ENCODE measurements at regions not wholly inside any gene's neighbourhood (a gene's known extent, or its start where the extent isn't known, plus 50 kb on each side); places are given as distances from the start of the nearest gene placed in this dataset.
"Not testable (repeated sequence)": the region's sequence is repeated elsewhere in the genome, so short reads cannot be mapped to it uniquely, and the experiment has no call there.

- POLR2A ChIA-PET, result no interaction called here
- Histone ChIP-seq H3K4me1 (ENCODE audit: control extremely low read depth in 1 of 4, control insufficient read depth in 4 of 4, insufficient read depth in 4 of 4, low read length in 3 of 4) (peaks cover 0 to 4% (median under 1%) of the 10 kb centered on the region in 4 experiments), H3K27me3 (replicated peaks in 2 of 5; ENCODE audit: control insufficient read depth in 4 of 5, insufficient read depth in 5 of 5, low read length in 4 of 5) (no peaks in the 10 kb centered on the region), H3K27ac (ENCODE audit: insufficient read depth in 1 of 2, low read depth in 1 of 2, low read length in 2 of 2, poor library complexity in 1 of 2, severe bottlenecking in 2 of 2) (no peak overlapping the region), H3K9me3 (ENCODE audit: control extremely low read depth in 1 of 5, control insufficient read depth in 4 of 5, insufficient read depth in 2 of 5, low read depth in 1 of 5, low read length in 4 of 5) (peaks cover 0 to 7% (median 4%) of the 10 kb centered on the region in 5 experiments), H3K4me3 (ENCODE audit: control insufficient read depth in 1 of 7, extremely low read depth in 1 of 7, insufficient read depth in 4 of 7, low read depth in 2 of 7, low read length in 6 of 7) (no peak overlapping the region), H3K36me3 (ENCODE audit: control insufficient read depth in 4 of 4, insufficient read depth in 4 of 4, low read length in 3 of 4) (no peaks in the 10 kb centered on the region)
- CTCF ChIA-PET, result no interaction called here
- DNase-seq, result no peak
- WGBS (ENCODE audit: insufficient coverage), result 100% methylated on average over 2 of the region's 2 CpGs
These were observed 213.4 kb upstream of the STT3B start for GRCh38 chr3:31319332-31319731.

GRCh38 chr3:31321620-31322019 lies 211.1 kb upstream of the STT3B start:
- no peaks in the 10 kb centered on the region for H3K36me3 ChIP-seq (ENCODE audit: control insufficient read depth in 4 of 4, insufficient read depth in 4 of 4, low read length in 3 of 4)
- no peak overlapping the region for H3K4me3 ChIP-seq (ENCODE audit: control insufficient read depth in 1 of 7, extremely low read depth in 1 of 7, insufficient read depth in 4 of 7, low read depth in 2 of 7, low read length in 6 of 7)
- ChIA-PET CTCF (interaction anchor here (1.3 kb wide), 2 partner anchors 19 to 26 kb away, joined by 3 read pairs; no protein-coding TSS in a partner anchor), POLR2A (no interaction called here)
- H3K27ac ChIP-seq (ENCODE audit: insufficient read depth in 1 of 2, low read depth in 1 of 2, low read length in 2 of 2, poor library complexity in 1 of 2, severe bottlenecking in 2 of 2), result no peak overlapping the region
- H3K4me1 ChIP-seq (ENCODE audit: control extremely low read depth in 1 of 4, control insufficient read depth in 4 of 4, insufficient read depth in 4 of 4, low read length in 3 of 4), result no peaks in the 10 kb centered on the region
- DNase-seq, result no peak
- peaks cover 0 to under 1% (median 0%) of the 10 kb centered on the region in 5 experiments for H3K9me3 ChIP-seq (ENCODE audit: control extremely low read depth in 1 of 5, control insufficient read depth in 4 of 5, insufficient read depth in 2 of 5, low read depth in 1 of 5, low read length in 4 of 5)
- no CpG with 5 or more reads among the region's 1 CpG for WGBS (ENCODE audit: insufficient coverage)
- no peaks in the 10 kb centered on the region for H3K27me3 ChIP-seq (replicated peaks in 2 of 5; ENCODE audit: control insufficient read depth in 4 of 5, insufficient read depth in 5 of 5, low read length in 4 of 5)

- POLR2A ChIA-PET, result no interaction called here
- Histone ChIP-seq H3K27ac (ENCODE audit: insufficient read depth in 1 of 2, low read depth in 1 of 2, low read length in 2 of 2, poor library complexity in 1 of 2, severe bottlenecking in 2 of 2) (no peak overlapping the region), H3K27me3 (replicated peaks in 2 of 5; ENCODE audit: control insufficient read depth in 4 of 5, insufficient read depth in 5 of 5, low read length in 4 of 5) (no peaks in the 10 kb centered on the region), H3K9me3 (ENCODE audit: control extremely low read depth in 1 of 5, control insufficient read depth in 4 of 5, insufficient read depth in 2 of 5, low read depth in 1 of 5, low read length in 4 of 5) (peaks cover 0 to 6% (median 6%) of the 10 kb centered on the region in 5 experiments), H3K4me3 (ENCODE audit: control insufficient read depth in 1 of 7, extremely low read depth in 1 of 7, insufficient read depth in 4 of 7, low read depth in 2 of 7, low read length in 6 of 7) (no peak overlapping the region), H3K36me3 (ENCODE audit: control insufficient read depth in 4 of 4, insufficient read depth in 4 of 4, low read length in 3 of 4) (no peaks in the 10 kb centered on the region), H3K4me1 (ENCODE audit: control extremely low read depth in 1 of 4, control insufficient read depth in 4 of 4, insufficient read depth in 4 of 4, low read length in 3 of 4) (no peaks in the 10 kb centered on the region)
- WGBS (ENCODE audit: insufficient coverage), result 100% methylated on average over 2 of the region's 4 CpGs
- no peak for DNase-seq
- CTCF ChIA-PET, result interaction anchor here (1.3 kb wide), 1 partner anchor 26 kb away, joined by 3 read pairs; no protein-coding TSS in a partner anchor
These were observed 210.3 kb upstream of the STT3B start for GRCh38 chr3:31322460-31322859.

- H3K27me3 ChIP-seq (replicated peaks in 2 of 5; ENCODE audit: control insufficient read depth in 4 of 5, insufficient read depth in 5 of 5, low read length in 4 of 5); H3K4me3 ChIP-seq (ENCODE audit: control insufficient read depth in 1 of 7, extremely low read depth in 1 of 7, insufficient read depth in 4 of 7, low read depth in 2 of 7, low read length in 6 of 7); H3K9me3 ChIP-seq (ENCODE audit: control extremely low read depth in 1 of 5, control insufficient read depth in 4 of 5, insufficient read depth in 2 of 5, low read depth in 1 of 5, low read length in 4 of 5); CTCF ChIA-PET; H3K27ac ChIP-seq (ENCODE audit: insufficient read depth in 1 of 2, low read depth in 1 of 2, low read length in 2 of 2, poor library complexity in 1 of 2, severe bottlenecking in 2 of 2); H3K4me1 ChIP-seq (ENCODE audit: control extremely low read depth in 1 of 4, control insufficient read depth in 4 of 4, insufficient read depth in 4 of 4, low read length in 3 of 4); DNase-seq; POLR2A ChIA-PET; H3K36me3 ChIP-seq (ENCODE audit: control insufficient read depth in 4 of 4, insufficient read depth in 4 of 4, low read length in 3 of 4): not testable (repeated sequence)
- 100% methylated on average over 2 of the region's 3 CpGs for WGBS (ENCODE audit: insufficient coverage)
These were observed 204.8 kb upstream of the STT3B start for GRCh38 chr3:31327826-31328357.

- POLR2A ChIA-PET, result no interaction called here
- Histone ChIP-seq H3K9me3 (ENCODE audit: control extremely low read depth in 1 of 5, control insufficient read depth in 4 of 5, insufficient read depth in 2 of 5, low read depth in 1 of 5, low read length in 4 of 5) (peaks cover 0 to 13% (median 6%) of the 10 kb centered on the region in 5 experiments), H3K4me3 (ENCODE audit: control insufficient read depth in 1 of 7, extremely low read depth in 1 of 7, insufficient read depth in 4 of 7, low read depth in 2 of 7, low read length in 6 of 7) (no peak overlapping the region), H3K4me1 (ENCODE audit: control extremely low read depth in 1 of 4, control insufficient read depth in 4 of 4, insufficient read depth in 4 of 4, low read length in 3 of 4) (peaks cover 0 to 3% (median 0%) of the 10 kb centered on the region in 4 experiments), H3K36me3 (ENCODE audit: control insufficient read depth in 4 of 4, insufficient read depth in 4 of 4, low read length in 3 of 4) (no peaks in the 10 kb centered on the region), H3K27ac (ENCODE audit: insufficient read depth in 1 of 2, low read depth in 1 of 2, low read length in 2 of 2, poor library complexity in 1 of 2, severe bottlenecking in 2 of 2) (no peak overlapping the region), H3K27me3 (replicated peaks in 2 of 5; ENCODE audit: control insufficient read depth in 4 of 5, insufficient read depth in 5 of 5, low read length in 4 of 5) (no peaks in the 10 kb centered on the region)
- 100% methylated on average over 2 of the region's 3 CpGs for WGBS (ENCODE audit: insufficient coverage)
- CTCF ChIA-PET, result interaction anchor here (0.6 kb wide), 1 partner anchor 104 kb away, joined by 3 read pairs; no protein-coding TSS in a partner anchor
- no peak for DNase-seq
These were observed 201.4 kb upstream of the STT3B start for GRCh38 chr3:31331278-31331677.

- H3K27me3 ChIP-seq (replicated peaks in 2 of 5; ENCODE audit: control insufficient read depth in 4 of 5, insufficient read depth in 5 of 5, low read length in 4 of 5), result no peaks in the 10 kb centered on the region
- peaks cover 0 to 16% (median 0%) of the 10 kb centered on the region in 5 experiments for H3K9me3 ChIP-seq (ENCODE audit: control extremely low read depth in 1 of 5, control insufficient read depth in 4 of 5, insufficient read depth in 2 of 5, low read depth in 1 of 5, low read length in 4 of 5)
- CTCF ChIA-PET, result no interaction called here
- H3K36me3 ChIP-seq (ENCODE audit: control insufficient read depth in 4 of 4, insufficient read depth in 4 of 4, low read length in 3 of 4), result no peaks in the 10 kb centered on the region
- WGBS (ENCODE audit: insufficient coverage), result 100% methylated on average over 1 of the region's 2 CpGs
- no peak for DNase-seq
- H3K27ac ChIP-seq (ENCODE audit: insufficient read depth in 1 of 2, low read depth in 1 of 2, low read length in 2 of 2, poor library complexity in 1 of 2, severe bottlenecking in 2 of 2), result no peak overlapping the region
- POLR2A ChIA-PET, result no interaction called here
- no peak overlapping the region for H3K4me3 ChIP-seq (ENCODE audit: control insufficient read depth in 1 of 7, extremely low read depth in 1 of 7, insufficient read depth in 4 of 7, low read depth in 2 of 7, low read length in 6 of 7)
- H3K4me1 ChIP-seq (ENCODE audit: control extremely low read depth in 1 of 4, control insufficient read depth in 4 of 4, insufficient read depth in 4 of 4, low read length in 3 of 4), result no peaks in the 10 kb centered on the region
These were observed 191.6 kb upstream of the STT3B start for GRCh38 chr3:31341130-31341529.

- H3K9me3 ChIP-seq (ENCODE audit: control extremely low read depth in 1 of 5, control insufficient read depth in 4 of 5, insufficient read depth in 2 of 5, low read depth in 1 of 5, low read length in 4 of 5), result peaks cover 0 to 14% (median 0%) of the 10 kb centered on the region in 5 experiments
- DNase-seq, result no peak
- H3K27ac ChIP-seq (ENCODE audit: insufficient read depth in 1 of 2, low read depth in 1 of 2, low read length in 2 of 2, poor library complexity in 1 of 2, severe bottlenecking in 2 of 2), result no peak overlapping the region
- WGBS (ENCODE audit: insufficient coverage), result 100% methylated on average over 1 of the region's 1 CpG
- CTCF ChIA-PET, result no interaction called here
- no peak overlapping the region for H3K4me3 ChIP-seq (ENCODE audit: control insufficient read depth in 1 of 7, extremely low read depth in 1 of 7, insufficient read depth in 4 of 7, low read depth in 2 of 7, low read length in 6 of 7)
- H3K36me3 ChIP-seq (ENCODE audit: control insufficient read depth in 4 of 4, insufficient read depth in 4 of 4, low read length in 3 of 4), result no peaks in the 10 kb centered on the region
- no peaks in the 10 kb centered on the region for H3K4me1 ChIP-seq (ENCODE audit: control extremely low read depth in 1 of 4, control insufficient read depth in 4 of 4, insufficient read depth in 4 of 4, low read length in 3 of 4)
- H3K27me3 ChIP-seq (replicated peaks in 2 of 5; ENCODE audit: control insufficient read depth in 4 of 5, insufficient read depth in 5 of 5, low read length in 4 of 5), result no peaks in the 10 kb centered on the region
- POLR2A ChIA-PET, result no interaction called here
These were observed 189.7 kb upstream of the STT3B start for GRCh38 chr3:31343075-31343474.
